ENCODE measurements at regions not wholly inside any gene's neighbourhood (a gene's known extent, or its start where the extent isn't known, plus 50 kb on each side); places are given as distances from the start of the nearest gene placed in this dataset.

DNA sequence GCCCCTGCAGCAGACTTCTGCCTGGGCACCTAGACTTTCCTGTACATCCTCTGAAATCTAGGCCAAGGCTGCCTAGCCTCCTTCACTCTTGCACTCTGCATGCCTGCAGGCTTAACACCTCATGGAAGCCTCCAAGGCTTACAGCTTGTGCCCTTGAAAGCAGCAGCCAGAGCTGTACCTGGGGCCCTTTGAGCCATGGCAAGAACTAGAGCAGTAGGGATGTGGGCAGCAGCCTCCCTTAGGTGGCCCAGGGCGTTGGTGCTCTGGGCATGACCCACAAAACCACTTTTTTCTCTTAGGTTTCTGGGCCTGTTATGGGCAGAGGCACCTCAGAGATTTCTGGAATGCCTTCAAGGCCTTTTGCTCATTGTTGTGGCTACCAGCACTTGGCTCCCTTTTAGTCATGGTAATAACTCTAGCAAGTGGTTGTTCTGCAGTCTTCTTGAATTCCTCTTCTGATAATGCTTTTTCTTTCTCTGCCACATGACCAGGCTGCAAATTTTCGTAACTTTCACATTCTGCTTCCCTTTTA is 606.2 kb downstream of the TLE4 start:
- Histone ChIP-seq H3K4me3 (no peak overlapping the region), H3K79me2 (ENCODE audit: control insufficient read depth, insufficient read depth, low read length) (no peaks in the 10 kb centered on the region), H3K4me1 (ENCODE audit: control insufficient read depth, insufficient read depth, low read length) (no peaks in the 10 kb centered on the region), H3K4me2 (ENCODE audit: control insufficient read depth, insufficient read depth) (no peak overlapping the region), H3K9me3 (replicated peaks; ENCODE audit: control insufficient read depth, insufficient read depth, low read length) (no peaks in the 10 kb centered on the region), H2AFZ (ENCODE audit: control insufficient read depth, low read depth, low read length) (no peak overlapping the region), H3K27me3 (replicated peaks in 1 of 2; ENCODE audit: control insufficient read depth in 2 of 2, insufficient read depth in 2 of 2, low read length in 1 of 2) (no peaks in the 10 kb centered on the region), H3K9ac (ENCODE audit: control insufficient read depth, insufficient read depth, low read length) (no peak overlapping the region), H3K36me3 (ENCODE audit: control insufficient read depth in 2 of 2, insufficient read depth in 2 of 2, low read length in 1 of 2) (no peaks in the 10 kb centered on the region), H4K20me1 (ENCODE audit: control insufficient read depth, insufficient read depth) (no peaks in the 10 kb centered on the region), H3K27ac (ENCODE audit: control insufficient read depth, insufficient read depth) (no peak overlapping the region)
- ATAC-seq = no peak
- 10% methylated on average over 2 of the region's 2 CpGs for WGBS (ENCODE audit: insufficient coverage, insufficient replicate concordance, low lambda C conversion rate, missing lambda C conversion rate)
- POLR2A ChIA-PET = no interaction called here
- FAIRE-seq = no peak
- RAD21 ChIA-PET (ENCODE audit: unreplicated experiment) = no interaction called here
- intact Hi-C loops (cut with micrococcal nuclease; ENCODE audit: unreplicated experiment) = loop anchor here (10.0 kb wide), 2 partner anchors 1043 to 1743 kb away; no protein-coding TSS in a partner anchor
- no peak for DNase-seq (ENCODE audit: low read depth, low spot score)
- CTCF ChIA-PET = interaction anchor here (0.7 to 1.5 kb wide), 2 partner anchors 9 to 411 kb away, joined by 3 read pairs; no protein-coding TSS in a partner anchor
- SMC1A ChIA-PET (ENCODE audit: uncharacterized antibody, unreplicated experiment) = no interaction called here
- in situ Hi-C loops (cut with MboI) = no loop called here
- BruUV-seq (replicated peaks) = no TSS peak
- TF ChIP-seq MEF2B (IDR thresholded peaks at IDR 0.05; ENCODE audit: partially characterized antibody, poor library complexity, severe bottlenecking) = no peak
- no peak for TF ChIP-seq ASH2L (IDR thresholded peaks at IDR 0.05; ENCODE audit: borderline replicate concordance, low read depth)
- TF ChIP-seq, protein P1, sequence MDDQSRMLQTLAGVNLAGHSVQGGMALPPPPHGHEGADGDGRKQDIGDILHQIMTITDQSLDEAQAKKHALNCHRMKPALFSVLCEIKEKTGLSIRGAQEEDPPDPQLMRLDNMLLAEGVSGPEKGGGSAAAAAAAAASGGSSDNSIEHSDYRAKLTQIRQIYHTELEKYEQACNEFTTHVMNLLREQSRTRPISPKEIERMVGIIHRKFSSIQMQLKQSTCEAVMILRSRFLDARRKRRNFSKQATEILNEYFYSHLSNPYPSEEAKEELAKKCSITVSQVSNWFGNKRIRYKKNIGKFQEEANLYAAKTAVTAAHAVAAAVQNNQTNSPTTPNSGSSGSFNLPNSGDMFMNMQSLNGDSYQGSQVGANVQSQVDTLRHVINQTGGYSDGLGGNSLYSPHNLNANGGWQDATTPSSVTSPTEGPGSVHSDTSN (IDR thresholded peaks at IDR 0.05; ENCODE audit: insufficient replicate concordance, low read depth, low read length) = no peak
- no peak for TF ChIP-seq BCL11A (IDR thresholded peaks at IDR 0.05; ENCODE audit: low read depth, low read length)
- TF ChIP-seq, protein P2, sequence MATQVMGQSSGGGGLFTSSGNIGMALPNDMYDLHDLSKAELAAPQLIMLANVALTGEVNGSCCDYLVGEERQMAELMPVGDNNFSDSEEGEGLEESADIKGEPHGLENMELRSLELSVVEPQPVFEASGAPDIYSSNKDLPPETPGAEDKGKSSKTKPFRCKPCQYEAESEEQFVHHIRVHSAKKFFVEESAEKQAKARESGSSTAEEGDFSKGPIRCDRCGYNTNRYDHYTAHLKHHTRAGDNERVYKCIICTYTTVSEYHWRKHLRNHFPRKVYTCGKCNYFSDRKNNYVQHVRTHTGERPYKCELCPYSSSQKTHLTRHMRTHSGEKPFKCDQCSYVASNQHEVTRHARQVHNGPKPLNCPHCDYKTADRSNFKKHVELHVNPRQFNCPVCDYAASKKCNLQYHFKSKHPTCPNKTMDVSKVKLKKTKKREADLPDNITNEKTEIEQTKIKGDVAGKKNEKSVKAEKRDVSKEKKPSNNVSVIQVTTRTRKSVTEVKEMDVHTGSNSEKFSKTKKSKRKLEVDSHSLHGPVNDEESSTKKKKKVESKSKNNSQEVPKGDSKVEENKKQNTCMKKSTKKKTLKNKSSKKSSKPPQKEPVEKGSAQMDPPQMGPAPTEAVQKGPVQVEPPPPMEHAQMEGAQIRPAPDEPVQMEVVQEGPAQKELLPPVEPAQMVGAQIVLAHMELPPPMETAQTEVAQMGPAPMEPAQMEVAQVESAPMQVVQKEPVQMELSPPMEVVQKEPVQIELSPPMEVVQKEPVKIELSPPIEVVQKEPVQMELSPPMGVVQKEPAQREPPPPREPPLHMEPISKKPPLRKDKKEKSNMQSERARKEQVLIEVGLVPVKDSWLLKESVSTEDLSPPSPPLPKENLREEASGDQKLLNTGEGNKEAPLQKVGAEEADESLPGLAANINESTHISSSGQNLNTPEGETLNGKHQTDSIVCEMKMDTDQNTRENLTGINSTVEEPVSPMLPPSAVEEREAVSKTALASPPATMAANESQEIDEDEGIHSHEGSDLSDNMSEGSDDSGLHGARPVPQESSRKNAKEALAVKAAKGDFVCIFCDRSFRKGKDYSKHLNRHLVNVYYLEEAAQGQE (IDR thresholded peaks at IDR 0.05; ENCODE audit: low read depth, low read length) = no peak
- TF ChIP-seq RFX5 (IDR thresholded peaks at IDR 0.05; ENCODE audit: low read depth, low read length) = no peak
- TF ChIP-seq YBX1 (IDR thresholded peaks at IDR 0.05) = no peak
- TF ChIP-seq TARDBP (IDR thresholded peaks at IDR 0.05; ENCODE audit: borderline replicate concordance) = no peak
- TF ChIP-seq, protein P3, sequence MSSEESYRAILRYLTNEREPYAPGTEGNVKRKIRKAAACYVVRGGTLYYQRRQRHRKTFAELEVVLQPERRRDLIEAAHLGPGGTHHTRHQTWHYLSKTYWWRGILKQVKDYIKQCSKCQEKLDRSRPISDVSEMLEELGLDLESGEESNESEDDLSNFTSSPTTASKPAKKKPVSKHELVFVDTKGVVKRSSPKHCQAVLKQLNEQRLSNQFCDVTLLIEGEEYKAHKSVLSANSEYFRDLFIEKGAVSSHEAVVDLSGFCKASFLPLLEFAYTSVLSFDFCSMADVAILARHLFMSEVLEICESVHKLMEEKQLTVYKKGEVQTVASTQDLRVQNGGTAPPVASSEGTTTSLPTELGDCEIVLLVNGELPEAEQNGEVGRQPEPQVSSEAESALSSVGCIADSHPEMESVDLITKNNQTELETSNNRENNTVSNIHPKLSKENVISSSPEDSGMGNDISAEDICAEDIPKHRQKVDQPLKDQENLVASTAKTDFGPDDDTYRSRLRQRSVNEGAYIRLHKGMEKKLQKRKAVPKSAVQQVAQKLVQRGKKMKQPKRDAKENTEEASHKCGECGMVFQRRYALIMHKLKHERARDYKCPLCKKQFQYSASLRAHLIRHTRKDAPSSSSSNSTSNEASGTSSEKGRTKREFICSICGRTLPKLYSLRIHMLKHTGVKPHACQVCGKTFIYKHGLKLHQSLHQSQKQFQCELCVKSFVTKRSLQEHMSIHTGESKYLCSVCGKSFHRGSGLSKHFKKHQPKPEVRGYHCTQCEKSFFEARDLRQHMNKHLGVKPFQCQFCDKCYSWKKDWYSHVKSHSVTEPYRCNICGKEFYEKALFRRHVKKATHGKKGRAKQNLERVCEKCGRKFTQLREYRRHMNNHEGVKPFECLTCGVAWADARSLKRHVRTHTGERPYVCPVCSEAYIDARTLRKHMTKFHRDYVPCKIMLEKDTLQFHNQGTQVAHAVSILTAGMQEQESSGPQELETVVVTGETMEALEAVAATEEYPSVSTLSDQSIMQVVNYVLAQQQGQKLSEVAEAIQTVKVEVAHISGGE (CRISPR knock-in tag; IDR thresholded peaks at IDR 0.05) = no peak
- TF ChIP-seq ZBED1 (IDR thresholded peaks at IDR 0.05; ENCODE audit: borderline replicate concordance) = no peak
- no peak for TF ChIP-seq SREBF2 (IDR thresholded peaks at IDR 0.05; ENCODE audit: low read length)
- no peak for TF ChIP-seq RBBP5 (conservative IDR thresholded peaks at IDR 0.05)
- TF ChIP-seq, protein P4, sequence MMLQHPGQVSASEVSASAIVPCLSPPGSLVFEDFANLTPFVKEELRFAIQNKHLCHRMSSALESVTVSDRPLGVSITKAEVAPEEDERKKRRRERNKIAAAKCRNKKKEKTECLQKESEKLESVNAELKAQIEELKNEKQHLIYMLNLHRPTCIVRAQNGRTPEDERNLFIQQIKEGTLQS (IDR thresholded peaks at IDR 0.05; ENCODE audit: borderline replicate concordance, extremely low read depth, low read depth, low read length) = no peak
- TF ChIP-seq NFIC (IDR thresholded peaks at IDR 0.05; ENCODE audit: low read depth, low read length) = no peak
- no peak for TF ChIP-seq CBFB (IDR thresholded peaks at IDR 0.05; ENCODE audit: low read depth)
- TF ChIP-seq, protein P5, sequence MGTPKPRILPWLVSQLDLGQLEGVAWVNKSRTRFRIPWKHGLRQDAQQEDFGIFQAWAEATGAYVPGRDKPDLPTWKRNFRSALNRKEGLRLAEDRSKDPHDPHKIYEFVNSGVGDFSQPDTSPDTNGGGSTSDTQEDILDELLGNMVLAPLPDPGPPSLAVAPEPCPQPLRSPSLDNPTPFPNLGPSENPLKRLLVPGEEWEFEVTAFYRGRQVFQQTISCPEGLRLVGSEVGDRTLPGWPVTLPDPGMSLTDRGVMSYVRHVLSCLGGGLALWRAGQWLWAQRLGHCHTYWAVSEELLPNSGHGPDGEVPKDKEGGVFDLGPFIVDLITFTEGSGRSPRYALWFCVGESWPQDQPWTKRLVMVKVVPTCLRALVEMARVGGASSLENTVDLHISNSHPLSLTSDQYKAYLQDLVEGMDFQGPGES (IDR thresholded peaks at IDR 0.05) = no peak

All from GM12878 (cell line).